Esophagus squamous epithelium (tissue), 5 donors: ENCODE measurements at regions not wholly inside any gene's neighbourhood (a gene's known extent, or its start where the extent isn't known, plus 50 kb on each side); places are given as distances from the start of the nearest gene placed in this dataset.

Source experiments
- DNase-seq: peaks from one replicate; lab custom pipeline; 2025; lab: John Stamatoyannopoulos, UW
- H3K27ac ChIP-seq, 4 donors: fragments of 200-600 bp; sonication (generic); one replicate each; pipeline ENCODE4 v1.5.1; 2016 to 2019; ENCODE audit warnings: mild to moderate bottlenecking in 1 of 4
- H3K27me3 ChIP-seq, 4 donors: fragments of 200-600 bp; sonication (generic); 1 replicate in 3 of 4; 2 replicates in 1 of 4; pipeline versions ENCODE4 v1.5.1 to v1.6.0; 2017 to 2021; ENCODE audit warnings: antibody characterized with exemption in 1 of 4
- H3K36me3 ChIP-seq, 3 donors: fragments of 200-600 bp; sonication (generic); one replicate each; pipeline ENCODE4 v1.5.1; 2016 to 2019
- H3K4me1 ChIP-seq, 3 donors: fragments of 200-600 bp; sonication (generic); one replicate each; pipeline ENCODE4 v1.5.1; 2017 to 2019
- H3K4me3 ChIP-seq, 4 donors: fragments of 200-600 bp; sonication (generic); 1 replicate in 3 of 4; 2 replicates in 1 of 4; pipeline ENCODE4 v1.5.1; 2016 to 2019; ENCODE audit warnings: mild to moderate bottlenecking in 2 of 4, moderate library complexity in 1 of 4
- H3K9me3 ChIP-seq, 3 donors: fragments of 200-600 bp; sonication (generic); one replicate each; pipeline ENCODE4 v1.5.1; 2016 to 2019
- POLR2A ChIP-seq, 4 donors: fragments of 450-650 bp; IDR thresholded peaks; one replicate each; pipeline ENCODE4 v1.6.1; 2017; ENCODE audit warnings: antibody characterized with exemption in 4 of 4, mild to moderate bottlenecking in 4 of 4, moderate library complexity in 3 of 4
- WGBS, 2 donors: methylation state at CpG; one replicate each; pipeline ENCODE4 v1.1.5; 2018; 5-methylcytosine and 5-hydroxymethylcytosine counted together
- intact Hi-C: fragments of 100-400 bp; cut with DNase I; formaldehyde crosslinking; loops from one replicate; pipeline ENCODE4 v1.15.0; 2022
- TF ChIP-seq, protein P1 (sequence below), 6 experiments: fragments of 450-650 bp in 4 of 6; fragments of 200-600 bp in 2 of 6; sonication (generic) in 2 of 6; IDR thresholded peaks; one replicate each; pipeline ENCODE4 v1.5.1; 2016 to 2019; ENCODE audit warnings: antibody characterized with exemption in 6 of 6, mild to moderate bottlenecking in 4 of 6, moderate library complexity in 4 of 6
- donor health status: DM: yes; HTN: yes; CAD: no.

DNA sequence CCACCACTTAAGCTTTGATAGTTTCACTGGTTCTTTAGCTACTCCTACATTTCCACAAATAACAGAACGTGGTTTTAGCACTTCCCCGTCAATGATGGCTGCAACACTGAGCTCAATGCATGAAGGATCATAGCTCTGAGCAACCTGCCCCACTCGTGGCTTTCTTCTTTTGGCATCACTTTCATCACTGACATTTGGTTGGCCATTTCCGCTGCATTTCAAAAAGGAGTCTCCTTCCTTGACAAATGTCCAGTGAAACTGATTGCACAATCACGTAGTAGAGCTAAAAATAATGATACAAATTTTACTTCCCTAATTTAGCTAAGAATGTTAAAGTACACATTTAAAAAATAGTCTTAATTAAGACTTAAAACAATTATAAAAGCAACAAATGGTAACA is 205.2 kb upstream of the HDAC4 start:
- WGBS, 2 donors: 49 to 55% methylated on average over 5 of the region's 5 CpGs

DNA sequence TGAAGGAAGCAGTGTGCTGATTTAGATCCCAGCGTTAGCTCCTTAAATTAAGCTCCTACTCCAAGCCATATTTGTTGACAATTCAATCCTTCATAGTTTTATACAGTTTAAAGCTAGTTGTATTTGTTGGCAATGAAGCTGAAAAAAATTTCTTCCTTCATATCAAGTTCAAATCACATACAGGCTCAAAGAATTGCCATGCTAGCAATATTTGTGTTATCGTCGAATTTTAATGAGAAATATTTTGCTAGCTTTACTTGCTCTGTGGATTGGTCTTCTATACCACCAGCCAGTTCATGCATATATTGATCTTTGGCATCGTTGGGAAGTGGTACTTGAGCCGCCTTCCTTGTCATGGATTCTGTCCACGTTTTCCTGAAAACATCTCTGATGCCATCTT is 204.6 kb upstream of the HDAC4 start:
- intact Hi-C loops: no loop called here
- WGBS, 2 donors: 76% methylated on average over 6 of the region's 6 CpGs
- H3K4me3 ChIP-seq: no peak overlapping the region
- H3K9me3 ChIP-seq: no peaks in the 10 kb centered on the region
- H3K27ac ChIP-seq: no peak overlapping the region
- no peaks in the 10 kb centered on the region for H3K4me1 ChIP-seq
- H3K36me3 ChIP-seq: no peaks in the 10 kb centered on the region
- TF ChIP-seq POLR2A (IDR thresholded peaks at IDR 0.05): no peak
- TF ChIP-seq, protein P1, sequence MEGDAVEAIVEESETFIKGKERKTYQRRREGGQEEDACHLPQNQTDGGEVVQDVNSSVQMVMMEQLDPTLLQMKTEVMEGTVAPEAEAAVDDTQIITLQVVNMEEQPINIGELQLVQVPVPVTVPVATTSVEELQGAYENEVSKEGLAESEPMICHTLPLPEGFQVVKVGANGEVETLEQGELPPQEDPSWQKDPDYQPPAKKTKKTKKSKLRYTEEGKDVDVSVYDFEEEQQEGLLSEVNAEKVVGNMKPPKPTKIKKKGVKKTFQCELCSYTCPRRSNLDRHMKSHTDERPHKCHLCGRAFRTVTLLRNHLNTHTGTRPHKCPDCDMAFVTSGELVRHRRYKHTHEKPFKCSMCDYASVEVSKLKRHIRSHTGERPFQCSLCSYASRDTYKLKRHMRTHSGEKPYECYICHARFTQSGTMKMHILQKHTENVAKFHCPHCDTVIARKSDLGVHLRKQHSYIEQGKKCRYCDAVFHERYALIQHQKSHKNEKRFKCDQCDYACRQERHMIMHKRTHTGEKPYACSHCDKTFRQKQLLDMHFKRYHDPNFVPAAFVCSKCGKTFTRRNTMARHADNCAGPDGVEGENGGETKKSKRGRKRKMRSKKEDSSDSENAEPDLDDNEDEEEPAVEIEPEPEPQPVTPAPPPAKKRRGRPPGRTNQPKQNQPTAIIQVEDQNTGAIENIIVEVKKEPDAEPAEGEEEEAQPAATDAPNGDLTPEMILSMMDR (IDR thresholded peaks at IDR 0.05): no peak
- peaks cover 0 to 36% (median 0%) of the 10 kb centered on the region in 4 donors for H3K27me3 ChIP-seq
- no peak for DNase-seq

More for the DNA sequence above, 205.2 kb upstream of the HDAC4 start:
- DNase-seq: no peak
- peaks cover 0 to 36% (median 0%) of the 10 kb centered on the region in 4 donors for H3K27me3 ChIP-seq
- no peaks in the 10 kb centered on the region for H3K9me3 ChIP-seq
- H3K27ac ChIP-seq: no peak overlapping the region
- no peak overlapping the region for H3K4me3 ChIP-seq
- no peaks in the 10 kb centered on the region for H3K36me3 ChIP-seq
- no peaks in the 10 kb centered on the region for H3K4me1 ChIP-seq
- TF ChIP-seq, protein P1 (IDR thresholded peaks at IDR 0.05): no peak
- no peak for TF ChIP-seq POLR2A (IDR thresholded peaks at IDR 0.05)
- intact Hi-C loops: no loop called here

DNA sequence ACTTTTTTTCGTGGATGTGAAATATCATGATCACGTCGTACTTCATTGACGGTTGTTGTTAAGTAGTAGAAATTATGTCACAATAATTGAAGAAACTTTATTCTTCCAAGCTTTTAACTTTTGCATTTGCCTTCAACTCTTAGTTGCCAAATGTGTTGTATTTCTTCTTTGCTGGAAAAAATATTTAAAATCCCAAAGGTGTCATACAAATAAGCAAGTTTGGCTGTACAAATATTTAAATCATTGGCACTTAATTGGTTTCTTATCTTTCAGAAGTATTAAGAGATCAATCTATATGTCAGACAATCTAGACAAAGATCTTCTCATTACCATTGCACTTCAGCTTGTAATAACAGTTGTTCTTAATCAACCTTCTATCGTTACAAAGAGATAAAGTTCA is 204.0 kb upstream of the HDAC4 start:
- Histone ChIP-seq H3K27ac (no peak overlapping the region), H3K36me3 (no peaks in the 10 kb centered on the region), H3K4me3 (no peak overlapping the region), H3K27me3 (peaks cover 0 to 32% (median 0%) of the 10 kb centered on the region in 4 donors), H3K4me1 (no peaks in the 10 kb centered on the region), H3K9me3 (no peaks in the 10 kb centered on the region)
- DNase-seq: no peak
- TF ChIP-seq POLR2A (IDR thresholded peaks at IDR 0.05): no peak
- TF ChIP-seq, protein P1 (IDR thresholded peaks at IDR 0.05): no peak
- intact Hi-C loops: no loop called here
- 78 to 86% methylated on average over 5 of the region's 5 CpGs for WGBS, 2 donors

DNA sequence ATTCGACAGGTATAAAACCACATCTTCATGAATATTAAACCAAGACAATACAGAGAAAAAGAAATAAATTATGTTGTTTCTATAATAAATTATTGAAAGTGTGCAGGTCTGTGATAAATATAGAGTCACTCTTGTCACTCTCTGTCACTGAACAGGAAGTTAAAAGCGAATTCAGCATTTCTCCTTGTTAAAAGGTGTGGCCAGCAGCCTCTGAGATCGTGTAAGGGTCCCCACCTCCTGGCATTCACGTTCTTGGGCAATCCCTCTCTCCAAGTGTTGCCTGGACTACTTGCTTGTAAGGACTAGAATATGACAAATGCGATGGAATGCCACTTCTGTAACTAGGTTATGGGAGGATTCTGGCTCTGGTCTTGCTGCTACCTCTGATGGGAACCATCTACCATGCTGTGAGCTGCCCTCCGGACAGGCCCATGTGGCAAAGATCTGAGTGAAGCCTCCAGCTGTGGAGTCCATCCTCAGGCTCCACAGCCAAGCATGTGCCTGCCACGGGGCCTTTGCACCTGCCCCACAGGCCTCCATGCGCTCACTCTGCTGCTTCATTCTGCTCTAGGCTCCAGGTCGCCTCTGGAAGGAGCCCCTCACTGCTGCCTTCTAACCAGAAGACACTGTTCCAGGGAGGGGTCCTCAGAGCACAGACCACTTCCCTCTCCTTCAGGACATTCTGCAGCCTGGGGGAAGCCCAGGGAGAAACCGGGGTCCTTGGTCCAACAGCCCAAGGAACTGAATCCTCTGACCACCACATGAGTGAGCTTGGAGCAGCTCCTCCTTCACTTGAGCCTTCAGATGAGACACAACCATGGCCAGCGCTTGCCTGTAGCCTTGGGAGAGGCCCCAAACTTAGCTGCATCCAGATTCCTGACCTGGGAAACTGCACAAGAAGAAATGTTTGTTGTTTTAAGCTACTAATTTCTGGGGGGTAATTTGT is 202.9 kb upstream of the HDAC4 start:
- Histone ChIP-seq H3K4me1 (no peaks in the 10 kb centered on the region), H3K27me3 (peaks cover 0 to 24% (median 0%) of the 10 kb centered on the region in 4 donors), H3K9me3 (no peaks in the 10 kb centered on the region), H3K36me3 (no peaks in the 10 kb centered on the region), H3K4me3 (no peak overlapping the region), H3K27ac (no peak overlapping the region)
- TF ChIP-seq, protein P1 (IDR thresholded peaks at IDR 0.05): no peak
- no peak for DNase-seq
- intact Hi-C loops: no loop called here
- 58 to 67% methylated on average over 6 to 8 of the region's 11 CpGs for WGBS, 2 donors
